Mesodermal cell (in vitro differentiated cells): ENCODE measurements at regions not wholly inside any gene's neighbourhood (a gene's known extent, or its start where the extent isn't known, plus 50 kb on each side); places are given as distances from the start of the nearest gene placed in this dataset.

Experiments
- H3K27ac ChIP-seq: 2 replicates; pipeline ENCODE4 v1.7.0; 2013; ENCODE audit warnings: mild to moderate bottlenecking, low read depth, low read length, moderate library complexity; ENCODE audit not compliant: severe bottlenecking
- H3K36me3 ChIP-seq: 2 replicates; pipeline ENCODE4 v1.7.1; 2013; ENCODE audit warnings: mild to moderate bottlenecking, low read length, moderate library complexity; ENCODE audit not compliant: control insufficient read depth, insufficient read depth
- H3K4me1 ChIP-seq: one replicate; pipeline ENCODE4 v1.7.1; 2013; ENCODE audit warnings: mild to moderate bottlenecking, low read length; ENCODE audit not compliant: insufficient read depth, control insufficient read depth, poor library complexity, severe bottlenecking
- H3K4me3 ChIP-seq: 2 replicates; pipeline ENCODE4 v1.7.0; 2013; ENCODE audit warnings: low read length, control low read depth, mild to moderate bottlenecking; ENCODE audit not compliant: insufficient read depth, poor library complexity, severe bottlenecking; ENCODE audit errors: extremely low read depth
- H3K9me3 ChIP-seq: 2 replicates; pipeline ENCODE4 v1.7.1; 2013; ENCODE audit warnings: mild to moderate bottlenecking, low read length, moderate library complexity; ENCODE audit not compliant: control insufficient read depth
- WGBS, 2 experiments: methylation state at CpG; one replicate each; pipeline ENCODE4 v1.1.5; 2013; ENCODE audit warnings: missing lambda C conversion rate in 2 of 2; ENCODE audit not compliant: insufficient coverage in 2 of 2; 5-methylcytosine and 5-hydroxymethylcytosine counted together

DNA sequence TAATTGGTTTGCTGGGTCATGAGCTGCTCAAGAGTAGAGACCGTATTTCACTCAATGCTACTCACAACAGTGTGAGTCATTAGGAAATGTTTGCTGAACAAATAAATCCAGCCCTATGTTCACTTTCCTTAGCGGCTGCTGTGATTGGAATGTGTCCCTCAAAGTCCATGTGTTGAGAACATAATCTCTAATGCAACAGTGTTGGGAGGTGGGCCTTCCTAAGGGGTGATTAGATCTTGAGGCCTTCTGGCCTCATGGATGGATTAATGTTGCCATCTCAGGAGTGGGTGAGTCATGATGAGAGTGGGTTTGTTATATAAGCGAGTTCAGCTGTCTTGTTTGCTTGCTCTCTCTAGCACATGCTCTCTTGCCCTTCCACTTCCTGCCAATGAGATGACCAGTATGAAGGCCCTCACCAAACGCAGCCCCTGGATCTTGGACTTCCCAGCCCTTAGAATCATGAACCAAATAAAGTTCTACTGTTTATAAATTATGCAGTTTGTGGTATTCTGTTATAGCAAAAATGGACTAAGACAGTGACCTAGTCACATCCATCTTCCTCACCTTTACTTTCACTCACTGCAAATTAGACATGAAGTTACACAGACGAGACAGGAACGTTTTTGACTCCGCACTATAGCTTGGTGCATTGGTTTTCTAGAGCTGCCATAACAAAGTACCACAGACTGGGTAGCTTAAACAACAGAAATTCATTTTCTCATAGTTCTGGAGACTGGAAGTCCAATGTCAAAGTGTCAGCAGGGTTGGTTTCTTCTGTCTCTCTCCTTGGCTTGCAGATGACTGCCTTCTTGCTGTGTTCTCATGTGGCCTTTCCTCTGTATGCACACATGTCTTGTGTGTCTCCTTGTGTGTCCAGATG, 50.9 kb upstream of the FAM169A start:
- Histone ChIP-seq H3K4me3 (no peak overlapping the region), H3K36me3 (no peaks in the 10 kb centered on the region), H3K9me3 (peaks cover 11% of the 10 kb centered on the region), H3K27ac (no peak overlapping the region), H3K4me1 (no peaks in the 10 kb centered on the region)
- 93 to 95% methylated on average over 2 to 6 of the region's 7 CpGs for WGBS, 2 experiments
